Transverse colon (tissue), 4 donors: ENCODE measurements at regions not wholly inside any gene's neighbourhood (a gene's known extent, or its start where the extent isn't known, plus 50 kb on each side); places are given as distances from the start of the nearest gene placed in this dataset.

ENCODE experiments used
- DNase-seq: peaks from one replicate; pipeline ENCODE4 v3.0.0-alpha.2; 2019
- H3K27ac ChIP-seq, 4 donors: fragments of 200-600 bp; sonication (generic); 2 replicates each; pipeline ENCODE4 v1.5.1; 2016 to 2018; ENCODE audit warnings: inconsistent platforms in 4 of 4
- H3K27me3 ChIP-seq: fragments of 200-600 bp; sonication (generic); 2 replicates; pipeline ENCODE4 v1.5.1; 2017; ENCODE audit warnings: inconsistent platforms
- H3K36me3 ChIP-seq, 4 donors: fragments of 200-600 bp; sonication (generic); 2 replicates each; pipeline ENCODE4 v1.5.1; 2017 to 2019; ENCODE audit warnings: inconsistent platforms in 4 of 4
- H3K4me1 ChIP-seq, 4 donors: fragments of 200-600 bp; sonication (generic); 2 replicates each; pipeline ENCODE4 v1.5.1; 2017 to 2020; ENCODE audit warnings: inconsistent platforms in 4 of 4
- H3K4me3 ChIP-seq, 4 donors: fragments of 200-600 bp; sonication (generic); 1 replicate in 1 of 4; 2 replicates in 3 of 4; pipeline versions ENCODE4 v1.5.1 to v1.6.1; 2017 to 2019; ENCODE audit warnings: inconsistent platforms in 4 of 4
- H3K9me3 ChIP-seq, 2 donors: fragments of 200-600 bp; sonication (generic); 2 replicates each; pipeline ENCODE4 v1.5.1; 2017 to 2019; ENCODE audit warnings: inconsistent platforms in 2 of 2
- CTCF ChIP-seq, 5 experiments: fragments of 200-600 bp in 3 of 5; fragments of 450-650 bp in 2 of 5; sonication (generic) in 3 of 5; IDR thresholded peaks; 1 replicate in 2 of 5; 2 replicates in 3 of 5; pipeline ENCODE4 v1.5.1; 2016 to 2017; ENCODE audit warnings: antibody characterized with exemption in 5 of 5, inconsistent platforms in 3 of 5, mild to moderate bottlenecking in 2 of 5, moderate library complexity in 1 of 5
- EP300 ChIP-seq: sonication (generic); formaldehyde crosslinking; IDR thresholded peaks from one replicate; pipeline ENCODE4 v1.6.1; 2017; ENCODE audit warnings: antibody characterized with exemption, low read depth
- POLR2A ChIP-seq: fragments of 450-650 bp; IDR thresholded peaks from one replicate; pipeline ENCODE4 v1.6.1; 2016; ENCODE audit warnings: antibody characterized with exemption, mild to moderate bottlenecking, moderate library complexity
- POLR2AphosphoS5 ChIP-seq, 3 donors: sonication (generic); formaldehyde crosslinking; IDR thresholded peaks; one replicate each; pipeline ENCODE4 v1.6.1; 2016; ENCODE audit warnings: antibody characterized with exemption in 3 of 3
- WGBS, 2 donors: methylation state at CpG; one replicate each; pipeline ENCODE4 v1.1.5; 2018; ENCODE audit warnings: low coverage in 1 of 2; 5-methylcytosine and 5-hydroxymethylcytosine counted together
- in situ Hi-C, 4 donors: fragments of 200-750 bp; cut with MboI; loops; one replicate each; pipeline versions ENCODE4 v1.15.0 to v1.15.1; 2017; ENCODE audit warnings: low sequenced_read_pairs in 3 of 4, low pct_ligation_motif_present in 1 of 4, low pct_unique_long_range_greater_than_20kb in 1 of 4
- intact Hi-C: fragments of 100-400 bp; cut with DNase I; formaldehyde crosslinking; loops from one replicate; pipeline ENCODE4 v1.15.1; 2023; ENCODE audit warnings: low total_unique reads

GRCh38 chr4:170675568-170676262 lies 586.0 kb upstream of the AADAT start:
- intact Hi-C loops (no loop called here), in situ Hi-C loops (no loop called here)
- DNase-seq: no peak
- Histone ChIP-seq H3K36me3 (no peaks in the 10 kb centered on the region), H3K4me3 (no peak overlapping the region), H3K27me3 (no peaks in the 10 kb centered on the region), H3K27ac (no peak overlapping the region), H3K9me3 (no peaks in the 10 kb centered on the region), H3K4me1 (no peaks in the 10 kb centered on the region)
- no peak for TF ChIP-seq POLR2AphosphoS5 (IDR thresholded peaks at IDR 0.05)
- TF ChIP-seq EP300: no peak
- TF ChIP-seq POLR2A: no peak
- TF ChIP-seq CTCF (IDR thresholded peaks at IDR 0.05): no peak
- 68% methylated on average over 2 of the region's 2 CpGs; no CpG with 5 or more reads in 1 of the 2 donors for WGBS, 2 donors

- no peak for TF ChIP-seq CTCF (IDR thresholded peaks at IDR 0.05)
- no peak for TF ChIP-seq POLR2A
- no peak for TF ChIP-seq EP300
- no peak for TF ChIP-seq POLR2AphosphoS5 (IDR thresholded peaks at IDR 0.05)
- Histone ChIP-seq H3K4me3 (no peak overlapping the region), H3K36me3 (no peaks in the 10 kb centered on the region), H3K9me3 (no peaks in the 10 kb centered on the region), H3K4me1 (no peaks in the 10 kb centered on the region), H3K27me3 (no peaks in the 10 kb centered on the region), H3K27ac (no peak overlapping the region)
- no peak for DNase-seq
- in situ Hi-C loops: no loop called here
- 94 to 98% methylated on average over 1 of the region's 1 CpG for WGBS, 2 donors
- intact Hi-C loops: no loop called here
Observed at GRCh38 chr4:170674176-170674575, 584.4 kb upstream of the AADAT start.

- no peaks in the 10 kb centered on the region for H3K27me3 ChIP-seq
- H3K4me3 ChIP-seq: no peak overlapping the region
- H3K9me3 ChIP-seq: no peaks in the 10 kb centered on the region
- H3K36me3 ChIP-seq: no peaks in the 10 kb centered on the region
- no peak overlapping the region for H3K27ac ChIP-seq
- 0 to 10% methylated on average over 1 of the region's 1 CpG for WGBS, 2 donors
- TF ChIP-seq CTCF (IDR thresholded peaks at IDR 0.05): no peak
- no peak for TF ChIP-seq POLR2AphosphoS5 (IDR thresholded peaks at IDR 0.05)
- TF ChIP-seq POLR2A: no peak
- no peak for TF ChIP-seq EP300
- in situ Hi-C loops: no loop called here
- no peak for DNase-seq
- H3K4me1 ChIP-seq: no peaks in the 10 kb centered on the region
- intact Hi-C loops: no loop called here
Observed at GRCh38 chr4:170672381-170672965, 582.7 kb upstream of the AADAT start.

- Histone ChIP-seq H3K27me3 (no peaks in the 10 kb centered on the region), H3K4me3 (no peak overlapping the region), H3K4me1 (no peaks in the 10 kb centered on the region), H3K36me3 (no peaks in the 10 kb centered on the region), H3K27ac (no peak overlapping the region), H3K9me3 (no peaks in the 10 kb centered on the region)
- in situ Hi-C loops (no loop called here), intact Hi-C loops (no loop called here)
- no peak for TF ChIP-seq POLR2AphosphoS5 (IDR thresholded peaks at IDR 0.05)
- TF ChIP-seq EP300: no peak
- no peak for TF ChIP-seq CTCF (IDR thresholded peaks at IDR 0.05)
- TF ChIP-seq POLR2A: no peak
- WGBS, 2 donors: 59 to 71% methylated on average over 1 of the region's 1 CpG
- DNase-seq: no peak
Observed at GRCh38 chr4:170671171-170671570, 581.4 kb upstream of the AADAT start.
